HepG2 (cell line): ENCODE measurements at regions not wholly inside any gene's neighbourhood (a gene's known extent, or its start where the extent isn't known, plus 50 kb on each side); places are given as distances from the start of the nearest gene placed in this dataset.

Source experiments
- ATAC-seq: fragments of 200-7000 bp; cut with Tn5 transposase; 3 replicates; pipeline ENCODE4 v1.9.1; 2020; ENCODE audit warnings: mild to moderate bottlenecking, moderate library complexity
- BruUV-seq: library from RNA; stranded (reverse); fragments of 400-500 nt; replicated peaks from 2 replicates; lab custom pipeline; 2021; lab: Mats Ljungman, UMichigan
- CTCF ChIA-PET: fragments of 300-600 bp; formaldehyde crosslinking; extraction: SDS; loops from one replicate; lab custom pipeline; 2021; ENCODE audit warnings: low total read pairs, inconsistent platforms, low intra/inter-chr PET ratio; lab: Yijun Ruan, JAX
- POLR2A ChIA-PET: fragments of 350-600 bp; sonication (Branson Sonifier 250); formaldehyde crosslinking; loops from one replicate; lab custom pipeline; 2020; ENCODE audit warnings: antibody characterized with exemption, inconsistent platforms; lab: Yijun Ruan, JAX
- DNase-seq: peaks from one replicate; pipeline ENCODE4 v3.0.0-alpha.2; 2015; ENCODE audit warnings: low spot score
- FAIRE-seq: peaks from 3 replicates; lab custom pipeline; 2011; peaks lifted over from hg19 to GRCh38; lab: Jason Lieb, UNC
- H2AFZ ChIP-seq: one replicate; pipeline ENCODE4 v1.6.1; 2011; ENCODE audit warnings: low read length, inconsistent platforms
- H3K27ac ChIP-seq: fragments of 300-600 bp; 3 replicates; pipeline ENCODE4 v1.8.0; 2011; ENCODE audit warnings: mixed run types, mild to moderate bottlenecking, mixed read lengths, low read length, inconsistent platforms; ENCODE audit not compliant: insufficient read depth; ENCODE audit errors: extremely low read length
- H3K27me3 ChIP-seq, 2 experiments: fragments of 200-600 bp in 1 of 2; 2 replicates in 1 of 2; 3 replicates in 1 of 2; pipeline versions ENCODE4 v1.6.0 to v1.8.0; 2011; ENCODE audit warnings: low read length in 2 of 2, mild to moderate bottlenecking in 2 of 2, moderate library complexity in 2 of 2, inconsistent platforms in 1 of 2; ENCODE audit not compliant: insufficient read depth in 2 of 2, control insufficient read depth in 1 of 2
- H3K36me3 ChIP-seq, 2 experiments: fragments of 200-600 bp in 1 of 2; replicated peaks in 1 of 2; 2 replicates in 1 of 2; 3 replicates in 1 of 2; pipeline versions ENCODE4 v1.5.1 to v1.8.0; 2011; ENCODE audit warnings: low read length in 2 of 2, inconsistent platforms in 1 of 2; ENCODE audit not compliant: insufficient read depth in 2 of 2, control insufficient read depth in 1 of 2
- H3K4me1 ChIP-seq: 2 replicates; pipeline ENCODE4 v1.5.1; 2012; ENCODE audit warnings: low read length, inconsistent platforms; ENCODE audit not compliant: insufficient read depth
- H3K4me2 ChIP-seq: 2 replicates; pipeline ENCODE4 v1.6.0; 2011; ENCODE audit warnings: low read depth, low read length, inconsistent platforms
- H3K4me3 ChIP-seq, 3 experiments: fragments of 200-600 bp in 1 of 3; sonication (generic), shearing (Covaris generic) in 1 of 3; replicated peaks in 1 of 3; 2 replicates each; pipeline ENCODE4 v1.5.1; 2011 to 2016; ENCODE audit warnings: low read length in 3 of 3, inconsistent platforms in 2 of 3, low read depth in 2 of 3, mild to moderate bottlenecking in 2 of 3, control low read depth in 1 of 3, mixed read lengths in 1 of 3; ENCODE audit not compliant: insufficient read depth in 1 of 3
- H3K79me2 ChIP-seq: one replicate; pipeline ENCODE4 v1.6.1; 2011; ENCODE audit warnings: low read length, inconsistent platforms; ENCODE audit not compliant: insufficient read depth
- H3K9ac ChIP-seq: 2 replicates; pipeline ENCODE4 v1.6.0; 2011; ENCODE audit warnings: mild to moderate bottlenecking, low read depth, low read length, inconsistent platforms; ENCODE audit not compliant: insufficient read depth
- H3K9me3 ChIP-seq: 2 replicates; pipeline ENCODE4 v1.5.1; 2012; ENCODE audit warnings: mild to moderate bottlenecking, low read length
- H4K20me1 ChIP-seq: 2 replicates; pipeline ENCODE4 v1.6.0; 2011; ENCODE audit warnings: inconsistent platforms, mild to moderate bottlenecking, low read length, moderate library complexity; ENCODE audit not compliant: insufficient read depth
- AKAP8 ChIP-seq: sonication (generic); formaldehyde crosslinking; IDR thresholded peaks from 2 replicates; pipeline ENCODE4 v1.5.1; 2020; ENCODE audit warnings: mild to moderate bottlenecking, missing genetic modification reagents
- ATF7 ChIP-seq, 2 experiments: fragments of 450-650 bp in 1 of 2; sonication (generic) in 1 of 2; formaldehyde crosslinking in 1 of 2; IDR thresholded peaks; 2 replicates each; pipeline versions ENCODE4 v1.4.0 to v1.6.1; 2016 to 2020; ENCODE audit warnings: antibody characterized with exemption in 1 of 2, mild to moderate bottlenecking in 1 of 2, missing genetic modification reagents in 1 of 2
- NFIC ChIP-seq: IDR thresholded peaks from 2 replicates; pipeline ENCODE4 v1.6.1; 2012; ENCODE audit warnings: mild to moderate bottlenecking, low read length, inconsistent platforms
- SATB2 ChIP-seq: sonication (generic); formaldehyde crosslinking; IDR thresholded peaks from 2 replicates; pipeline ENCODE4 v1.5.0; 2020; ENCODE audit warnings: missing genetic modification reagents
- SSRP1 ChIP-seq: IDR thresholded peaks from 2 replicates; pipeline ENCODE4 v1.6.1; 2016; ENCODE audit warnings: control low read depth
- STAT5B ChIP-seq: sonication (generic); formaldehyde crosslinking; IDR thresholded peaks from 2 replicates; pipeline ENCODE4 v1.4.0; 2020; ENCODE audit warnings: missing genetic modification reagents
- TBX2 ChIP-seq: sonication (generic); formaldehyde crosslinking; IDR thresholded peaks from 2 replicates; pipeline ENCODE4 v1.5.0; 2020; ENCODE audit warnings: missing genetic modification reagents, mild to moderate bottlenecking, borderline replicate concordance
- YEATS2 ChIP-seq: sonication (generic); formaldehyde crosslinking; IDR thresholded peaks from 2 replicates; pipeline ENCODE4 v1.4.0; 2020; ENCODE audit warnings: missing genetic modification reagents, borderline replicate concordance
- ZBTB20 ChIP-seq: sonication (generic); formaldehyde crosslinking; IDR thresholded peaks from 2 replicates; pipeline ENCODE4 v1.8.1; 2023; ENCODE audit warnings: missing genetic modification reagents, low read depth, mild to moderate bottlenecking, borderline replicate concordance
- ZMYM3 ChIP-seq: sonication (generic); formaldehyde crosslinking; IDR thresholded peaks from 2 replicates; pipeline ENCODE4 v1.5.1; 2020; ENCODE audit warnings: mild to moderate bottlenecking, missing genetic modification reagents
- ZNF350 ChIP-seq: sonication (generic); formaldehyde crosslinking; IDR thresholded peaks from 2 replicates; pipeline ENCODE4 v1.4.0; 2020; ENCODE audit warnings: mild to moderate bottlenecking, low read depth, missing genetic modification reagents, borderline replicate concordance
- ZNF484 ChIP-seq: sonication (generic); formaldehyde crosslinking; IDR thresholded peaks from 2 replicates; pipeline ENCODE4 v1.5.1; 2020; ENCODE audit warnings: mild to moderate bottlenecking, low read depth, missing genetic modification reagents, borderline replicate concordance
- ZNF563 ChIP-seq: sonication (generic); formaldehyde crosslinking; IDR thresholded peaks from 2 replicates; pipeline ENCODE4 v1.8.0; 2022; ENCODE audit warnings: mild to moderate bottlenecking, moderate library complexity, missing genetic modification reagents
- ZNF607 ChIP-seq: sonication (generic); formaldehyde crosslinking; IDR thresholded peaks from 2 replicates; pipeline ENCODE4 v1.5.1; 2020; ENCODE audit warnings: missing genetic modification reagents, mild to moderate bottlenecking, borderline replicate concordance
- ZNF777 ChIP-seq: sonication (generic); formaldehyde crosslinking; IDR thresholded peaks from 2 replicates; pipeline ENCODE4 v1.4.0; 2020; ENCODE audit warnings: missing genetic modification reagents
- ZNF790 ChIP-seq: sonication (generic); formaldehyde crosslinking; IDR thresholded peaks from 2 replicates; pipeline ENCODE4 v1.8.0; 2022; ENCODE audit warnings: missing genetic modification reagents, mild to moderate bottlenecking, borderline replicate concordance
- ZSCAN29 ChIP-seq: sonication (generic); formaldehyde crosslinking; conservative IDR thresholded peaks from 2 replicates; pipeline ENCODE4 v1.4.0; 2020; ENCODE audit warnings: mild to moderate bottlenecking, missing genetic modification reagents
- WGBS: methylation state at CpG from one replicate; pipeline ENCODE4 v1.1.6; 2017; ENCODE audit warnings: low lambda C conversion rate; 5-methylcytosine and 5-hydroxymethylcytosine counted together
- in situ Hi-C: cut with HindIII; loops from 2 replicates; pipeline ENCODE4 v1.10.0; 2017; ENCODE audit warnings: low pct_unique_long_range_greater_than_20kb; ENCODE audit not compliant: extremely low pct_ligation_motif_present
- intact Hi-C: fragments of 100-400 bp; cut with micrococcal nuclease; formaldehyde crosslinking; loops from one replicate; pipeline ENCODE4 v1.10.0; 2022; ENCODE audit not compliant: unreplicated experiment
- TF ChIP-seq, protein P1 (sequence below): sonication (generic); formaldehyde crosslinking; IDR thresholded peaks from 2 replicates; pipeline ENCODE4 v1.8.0; 2022; ENCODE audit warnings: missing genetic modification reagents, mild to moderate bottlenecking, inconsistent platforms, borderline replicate concordance
- TF ChIP-seq, protein P2 (sequence below): sonication (generic); formaldehyde crosslinking; IDR thresholded peaks from 2 replicates; pipeline ENCODE4 v1.4.0; 2020; ENCODE audit warnings: missing genetic modification reagents
- TF ChIP-seq, protein P3 (sequence below): sonication (generic); formaldehyde crosslinking; IDR thresholded peaks from 2 replicates; pipeline ENCODE4 v1.4.0; 2020; ENCODE audit warnings: missing genetic modification reagents

DNA sequence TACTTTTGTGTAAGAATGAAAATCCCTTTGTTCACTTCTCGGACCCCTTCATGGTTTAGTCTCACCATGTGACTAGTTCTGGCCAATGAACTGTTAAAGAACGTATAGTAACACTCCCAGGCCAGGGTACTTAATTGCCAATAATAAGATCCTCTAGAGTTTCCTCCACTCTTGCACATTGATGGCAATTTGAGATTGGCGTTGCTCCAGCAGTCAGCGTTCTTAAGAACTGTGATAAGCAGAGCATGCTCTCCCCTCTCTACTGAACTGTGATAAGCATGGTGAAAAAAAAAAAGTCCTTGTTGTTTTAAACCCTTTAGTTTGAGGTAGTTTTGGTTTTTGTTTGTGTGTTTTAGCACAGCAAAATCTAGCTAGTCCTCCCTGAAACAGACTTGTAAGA lies 854.5 kb downstream of the SLC6A15 start:
- Histone ChIP-seq H3K27ac (no peak overlapping the region), H3K9ac (no peak overlapping the region), H3K36me3 (no peaks in the 10 kb centered on the region), H3K9me3 (no peaks in the 10 kb centered on the region), H3K4me3 (no peak overlapping the region), H4K20me1 (no peaks in the 10 kb centered on the region), H3K4me2 (no peak overlapping the region), H3K79me2 (no peaks in the 10 kb centered on the region), H3K27me3 (no peaks in the 10 kb centered on the region), H3K4me1 (no peaks in the 10 kb centered on the region), H2AFZ (no peak overlapping the region)
- BruUV-seq = no TSS peak
- TF ChIP-seq SATB2 (CRISPR knock-in tag) (no peak), ZNF777 (CRISPR knock-in tag) (no peak), ZNF350 (no peak), ZBTB20 (CRISPR knock-in tag) (no peak), SSRP1 (CRISPR knock-in tag) (no peak), ZNF563 (CRISPR knock-in tag) (no peak), TBX2 (CRISPR knock-in tag) (no peak), ZNF607 (no peak), ZNF484 (CRISPR knock-in tag) (no peak), ZMYM3 (CRISPR knock-in tag) (no peak), STAT5B (CRISPR knock-in tag) (no peak), AKAP8 (CRISPR knock-in tag) (no peak), YEATS2 (CRISPR knock-in tag) (no peak), ZSCAN29 (CRISPR knock-in tag) (no peak), ZNF790 (CRISPR knock-in tag) (no peak), NFIC (no peak), ATF7 (IDR thresholded peaks at IDR 0.05) (no peak), ATF7 (CRISPR knock-in tag; IDR thresholded peaks at IDR 0.05) (no peak)
- TF ChIP-seq, protein P1, sequence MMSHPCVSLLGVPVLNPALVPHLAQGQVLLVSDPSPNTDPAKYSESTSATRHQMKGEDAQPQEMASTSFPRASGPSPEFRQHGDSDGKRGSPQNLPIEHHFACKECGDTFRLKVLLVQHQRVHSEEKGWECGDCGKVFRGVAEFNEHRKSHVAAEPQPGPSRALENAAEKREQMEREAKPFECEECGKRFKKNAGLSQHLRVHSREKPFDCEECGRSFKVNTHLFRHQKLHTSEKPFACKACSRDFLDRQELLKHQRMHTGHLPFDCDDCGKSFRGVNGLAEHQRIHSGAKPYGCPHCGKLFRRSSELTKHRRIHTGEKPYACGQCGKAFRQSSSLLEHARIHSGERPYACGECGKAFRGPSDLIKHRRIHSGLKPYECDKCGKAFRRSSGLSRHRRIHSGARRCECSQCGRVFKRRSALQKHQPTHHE = no peak
- TF ChIP-seq, protein P2, sequence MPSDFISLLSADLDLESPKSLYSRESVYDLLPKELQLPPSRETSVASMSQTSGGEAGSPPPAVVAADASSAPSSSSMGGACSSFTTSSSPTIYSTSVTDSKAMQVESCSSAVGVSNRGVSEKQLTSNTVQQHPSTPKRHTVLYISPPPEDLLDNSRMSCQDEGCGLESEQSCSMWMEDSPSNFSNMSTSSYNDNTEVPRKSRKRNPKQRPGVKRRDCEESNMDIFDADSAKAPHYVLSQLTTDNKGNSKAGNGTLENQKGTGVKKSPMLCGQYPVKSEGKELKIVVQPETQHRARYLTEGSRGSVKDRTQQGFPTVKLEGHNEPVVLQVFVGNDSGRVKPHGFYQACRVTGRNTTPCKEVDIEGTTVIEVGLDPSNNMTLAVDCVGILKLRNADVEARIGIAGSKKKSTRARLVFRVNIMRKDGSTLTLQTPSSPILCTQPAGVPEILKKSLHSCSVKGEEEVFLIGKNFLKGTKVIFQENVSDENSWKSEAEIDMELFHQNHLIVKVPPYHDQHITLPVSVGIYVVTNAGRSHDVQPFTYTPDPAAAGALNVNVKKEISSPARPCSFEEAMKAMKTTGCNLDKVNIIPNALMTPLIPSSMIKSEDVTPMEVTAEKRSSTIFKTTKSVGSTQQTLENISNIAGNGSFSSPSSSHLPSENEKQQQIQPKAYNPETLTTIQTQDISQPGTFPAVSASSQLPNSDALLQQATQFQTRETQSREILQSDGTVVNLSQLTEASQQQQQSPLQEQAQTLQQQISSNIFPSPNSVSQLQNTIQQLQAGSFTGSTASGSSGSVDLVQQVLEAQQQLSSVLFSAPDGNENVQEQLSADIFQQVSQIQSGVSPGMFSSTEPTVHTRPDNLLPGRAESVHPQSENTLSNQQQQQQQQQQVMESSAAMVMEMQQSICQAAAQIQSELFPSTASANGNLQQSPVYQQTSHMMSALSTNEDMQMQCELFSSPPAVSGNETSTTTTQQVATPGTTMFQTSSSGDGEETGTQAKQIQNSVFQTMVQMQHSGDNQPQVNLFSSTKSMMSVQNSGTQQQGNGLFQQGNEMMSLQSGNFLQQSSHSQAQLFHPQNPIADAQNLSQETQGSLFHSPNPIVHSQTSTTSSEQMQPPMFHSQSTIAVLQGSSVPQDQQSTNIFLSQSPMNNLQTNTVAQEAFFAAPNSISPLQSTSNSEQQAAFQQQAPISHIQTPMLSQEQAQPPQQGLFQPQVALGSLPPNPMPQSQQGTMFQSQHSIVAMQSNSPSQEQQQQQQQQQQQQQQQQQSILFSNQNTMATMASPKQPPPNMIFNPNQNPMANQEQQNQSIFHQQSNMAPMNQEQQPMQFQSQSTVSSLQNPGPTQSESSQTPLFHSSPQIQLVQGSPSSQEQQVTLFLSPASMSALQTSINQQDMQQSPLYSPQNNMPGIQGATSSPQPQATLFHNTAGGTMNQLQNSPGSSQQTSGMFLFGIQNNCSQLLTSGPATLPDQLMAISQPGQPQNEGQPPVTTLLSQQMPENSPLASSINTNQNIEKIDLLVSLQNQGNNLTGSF (CRISPR knock-in tag) = no peak
- TF ChIP-seq, protein P3, sequence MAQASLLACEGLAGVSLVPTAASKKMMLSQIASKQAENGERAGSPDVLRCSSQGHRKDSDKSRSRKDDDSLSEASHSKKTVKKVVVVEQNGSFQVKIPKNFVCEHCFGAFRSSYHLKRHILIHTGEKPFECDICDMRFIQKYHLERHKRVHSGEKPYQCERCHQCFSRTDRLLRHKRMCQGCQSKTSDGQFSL (CRISPR knock-in tag) = no peak
- ChIA-PET CTCF (no interaction called here), POLR2A (no interaction called here)
- intact Hi-C loops = no loop called here
- ATAC-seq (no peak), FAIRE-seq (no peak), DNase-seq (no peak)
- WGBS = 8% methylated on average over 4 of the region's 4 CpGs
- in situ Hi-C loops = no loop called here
